H9 (cell line): ENCODE measurements at regions not wholly inside any gene's neighbourhood (a gene's known extent, or its start where the extent isn't known, plus 50 kb on each side); places are given as distances from the start of the nearest gene placed in this dataset.

ENCODE experiments used
- DNase-seq: peaks from one replicate; pipeline ENCODE4 v3.0.0-alpha.2; 2017
- H2AFZ ChIP-seq: one replicate; pipeline ENCODE4 v1.6.1; 2013; ENCODE audit warnings: mild to moderate bottlenecking, low read length, control low read depth, moderate library complexity
- H2AK5ac ChIP-seq: 2 replicates; pipeline ENCODE4 v1.6.1; 2013; ENCODE audit warnings: low read length, control low read depth, mixed read lengths; ENCODE audit not compliant: insufficient read length
- H2BK120ac ChIP-seq: one replicate; pipeline ENCODE4 v1.6.1; 2013; ENCODE audit warnings: low read depth, mild to moderate bottlenecking, low read length, control low read depth, inconsistent platforms; ENCODE audit not compliant: poor library complexity, severe bottlenecking
- H2BK12ac ChIP-seq: 2 replicates; pipeline ENCODE4 v1.6.1; 2013; ENCODE audit warnings: low read length, control low read depth, mixed read lengths, low read depth; ENCODE audit not compliant: insufficient read length
- H2BK15ac ChIP-seq: 2 replicates; pipeline ENCODE4 v1.6.1; 2013; ENCODE audit warnings: low read depth, low read length, control low read depth
- H2BK20ac ChIP-seq: one replicate; pipeline ENCODE4 v1.6.1; 2013; ENCODE audit warnings: low read depth, mild to moderate bottlenecking, low read length, control low read depth, inconsistent platforms; ENCODE audit not compliant: poor library complexity, severe bottlenecking
- H2BK5ac ChIP-seq: 2 replicates; pipeline ENCODE4 v1.6.1; 2013; ENCODE audit warnings: low read length, control low read depth, mixed read lengths; ENCODE audit not compliant: insufficient read length
- H3K14ac ChIP-seq: 2 replicates; pipeline ENCODE4 v1.6.1; 2013; ENCODE audit warnings: low read length, control low read depth; ENCODE audit not compliant: insufficient read depth
- H3K18ac ChIP-seq: 2 replicates; pipeline ENCODE4 v1.6.1; 2013; ENCODE audit warnings: low read depth, mild to moderate bottlenecking, mixed read lengths, low read length, control low read depth; ENCODE audit not compliant: insufficient read length
- H3K23ac ChIP-seq: 2 replicates; pipeline ENCODE4 v1.6.1; 2013; ENCODE audit warnings: low read length, control low read depth, mixed read lengths, low read depth; ENCODE audit not compliant: insufficient read length
- H3K23me2 ChIP-seq: 2 replicates; pipeline ENCODE4 v1.6.1; 2013; ENCODE audit warnings: low read depth, mild to moderate bottlenecking, mixed read lengths, low read length, control low read depth; ENCODE audit not compliant: insufficient read length, poor library complexity, severe bottlenecking
- H3K27ac ChIP-seq: 2 replicates; pipeline ENCODE4 v1.5.1; 2013; ENCODE audit warnings: low read length, control low read depth, mixed read lengths, low read depth; ENCODE audit not compliant: insufficient read length
- H3K27me3 ChIP-seq: 2 replicates; pipeline ENCODE4 v1.6.1; 2013; ENCODE audit warnings: low read length, control low read depth, inconsistent platforms; ENCODE audit not compliant: insufficient read depth
- H3K4ac ChIP-seq: 2 replicates; pipeline ENCODE4 v1.6.1; 2013; ENCODE audit warnings: low read depth, mild to moderate bottlenecking, control low read depth, inconsistent platforms, low read length, moderate library complexity
- H3K4me1 ChIP-seq: 2 replicates; pipeline ENCODE4 v1.6.1; 2013; ENCODE audit warnings: low read length, control low read depth, inconsistent platforms; ENCODE audit not compliant: insufficient read depth
- H3K4me2 ChIP-seq: 2 replicates; pipeline ENCODE4 v1.6.1; 2013; ENCODE audit warnings: low read length, control low read depth, mixed read lengths; ENCODE audit not compliant: insufficient read length, insufficient read depth
- H3K56ac ChIP-seq: 2 replicates; pipeline ENCODE4 v1.6.1; 2013; ENCODE audit warnings: low read depth, mild to moderate bottlenecking, mixed read lengths, low read length, control low read depth; ENCODE audit not compliant: insufficient read length
- H3K79me1 ChIP-seq: 2 replicates; pipeline ENCODE4 v1.6.1; 2013; ENCODE audit warnings: low read depth, mild to moderate bottlenecking, moderate library complexity, low read length, control low read depth, inconsistent platforms; ENCODE audit not compliant: insufficient read depth, poor library complexity, severe bottlenecking
- H3K79me2 ChIP-seq: 2 replicates; pipeline ENCODE4 v1.6.1; 2013; ENCODE audit warnings: low read length, control low read depth, inconsistent platforms; ENCODE audit not compliant: insufficient read depth
- H3K9ac ChIP-seq: 2 replicates; pipeline ENCODE4 v1.6.1; 2013; ENCODE audit warnings: low read length, control low read depth, mixed read lengths; ENCODE audit not compliant: insufficient read length; ENCODE audit errors: extremely low read depth
- H3K9me3 ChIP-seq: one replicate; pipeline ENCODE4 v1.6.1; 2013; ENCODE audit warnings: low read depth, low read length, inconsistent platforms; ENCODE audit not compliant: control insufficient read depth
- H3T11ph ChIP-seq: one replicate; pipeline ENCODE4 v1.6.1; 2013; ENCODE audit warnings: mild to moderate bottlenecking, low read length, control low read depth, inconsistent platforms
- H4K20me1 ChIP-seq: one replicate; pipeline ENCODE4 v1.6.1; 2013; ENCODE audit not compliant: control insufficient read depth, insufficient read length, insufficient read depth
- H4K5ac ChIP-seq: 2 replicates; pipeline ENCODE4 v1.6.1; 2013; ENCODE audit warnings: low read depth, mild to moderate bottlenecking, mixed read lengths, low read length, control low read depth; ENCODE audit not compliant: insufficient read length
- H4K8ac ChIP-seq: replicated peaks from 2 replicates; pipeline ENCODE4 v1.6.1; 2013; ENCODE audit warnings: low read length, control low read depth, mixed read lengths, low read depth; ENCODE audit not compliant: insufficient read length
- H4K91ac ChIP-seq: 2 replicates; pipeline ENCODE4 v1.6.1; 2013; ENCODE audit warnings: low read depth, mild to moderate bottlenecking, moderate library complexity, mixed read lengths, low read length, control low read depth; ENCODE audit not compliant: insufficient read length
- H3K27ac Mint-ChIP-seq, 3 experiments: 2 replicates in 2 of 3; 3 replicates in 1 of 3; pipeline ENCODE4 v1.8.0; 2020 to 2021; ENCODE audit warnings: mixed read lengths in 3 of 3, mild to moderate bottlenecking in 1 of 3, moderate library complexity in 1 of 3
- H3K27me3 Mint-ChIP-seq: 2 replicates; pipeline ENCODE4 v1.8.0; 2021; ENCODE audit warnings: low read depth, mild to moderate bottlenecking, moderate library complexity, mixed read lengths
- H3K36me3 Mint-ChIP-seq, 3 experiments: 2 replicates in 2 of 3; 3 replicates in 1 of 3; pipeline ENCODE4 v1.8.0; 2020 to 2021; ENCODE audit warnings: low read depth in 3 of 3, mixed read lengths in 3 of 3; ENCODE audit not compliant: insufficient read depth in 1 of 3
- H3K4me1 Mint-ChIP-seq, 2 experiments: 2 replicates each; pipeline ENCODE4 v1.8.0; 2020; ENCODE audit warnings: mixed read lengths in 2 of 2
- H3K4me3 Mint-ChIP-seq, 2 experiments: 2 replicates in 1 of 2; 3 replicates in 1 of 2; pipeline ENCODE4 v1.8.0; 2020 to 2021; ENCODE audit warnings: mild to moderate bottlenecking in 2 of 2, mixed read lengths in 2 of 2, moderate library complexity in 1 of 2
- H3K9me3 Mint-ChIP-seq, 2 experiments: 2 replicates in 1 of 2; 3 replicates in 1 of 2; pipeline ENCODE4 v1.8.0; 2020; ENCODE audit warnings: mild to moderate bottlenecking in 2 of 2, mixed read lengths in 2 of 2, moderate library complexity in 1 of 2
- TF ChIP-seq, protein P1 (sequence below): fragments of 200-600 bp; sonication (generic); conservative IDR thresholded peaks from 3 replicates; pipeline ENCODE4 v1.8.0; 2021; ENCODE audit warnings: antibody characterized with exemption, mild to moderate bottlenecking

DNA sequence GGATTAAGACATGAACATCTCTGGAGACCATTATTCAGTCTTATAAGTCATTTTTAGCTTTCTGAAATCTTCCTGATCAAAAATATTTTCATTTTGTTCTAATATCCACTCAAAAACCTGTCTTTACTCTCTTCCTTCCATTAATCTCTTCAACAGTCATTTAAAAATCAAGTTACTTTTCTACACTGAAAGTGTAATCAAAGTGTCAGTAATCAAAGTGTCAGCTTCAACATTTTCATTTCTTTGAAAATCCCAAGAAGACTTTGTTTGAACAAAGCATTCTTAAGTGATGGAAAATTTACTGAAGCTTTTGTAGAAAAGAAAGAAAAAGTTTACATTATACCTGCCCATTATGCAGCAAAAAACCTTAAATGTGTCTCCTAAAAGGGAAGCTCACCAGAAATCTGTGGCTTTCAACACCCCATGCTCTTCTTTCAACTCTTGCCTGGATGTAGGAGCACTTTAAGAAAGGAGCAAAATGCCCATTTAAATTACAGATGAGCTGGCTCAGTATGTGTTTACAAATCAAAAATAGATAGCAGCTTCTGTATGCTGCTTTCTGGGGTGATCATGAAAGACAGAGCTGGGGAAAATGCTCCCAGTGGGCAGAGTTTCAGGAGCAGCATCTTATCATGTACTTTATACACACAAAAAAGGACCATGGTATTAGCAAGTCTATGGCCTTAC, 260.8 kb upstream of the NCAM2 start:
- TF ChIP-seq, protein P1, sequence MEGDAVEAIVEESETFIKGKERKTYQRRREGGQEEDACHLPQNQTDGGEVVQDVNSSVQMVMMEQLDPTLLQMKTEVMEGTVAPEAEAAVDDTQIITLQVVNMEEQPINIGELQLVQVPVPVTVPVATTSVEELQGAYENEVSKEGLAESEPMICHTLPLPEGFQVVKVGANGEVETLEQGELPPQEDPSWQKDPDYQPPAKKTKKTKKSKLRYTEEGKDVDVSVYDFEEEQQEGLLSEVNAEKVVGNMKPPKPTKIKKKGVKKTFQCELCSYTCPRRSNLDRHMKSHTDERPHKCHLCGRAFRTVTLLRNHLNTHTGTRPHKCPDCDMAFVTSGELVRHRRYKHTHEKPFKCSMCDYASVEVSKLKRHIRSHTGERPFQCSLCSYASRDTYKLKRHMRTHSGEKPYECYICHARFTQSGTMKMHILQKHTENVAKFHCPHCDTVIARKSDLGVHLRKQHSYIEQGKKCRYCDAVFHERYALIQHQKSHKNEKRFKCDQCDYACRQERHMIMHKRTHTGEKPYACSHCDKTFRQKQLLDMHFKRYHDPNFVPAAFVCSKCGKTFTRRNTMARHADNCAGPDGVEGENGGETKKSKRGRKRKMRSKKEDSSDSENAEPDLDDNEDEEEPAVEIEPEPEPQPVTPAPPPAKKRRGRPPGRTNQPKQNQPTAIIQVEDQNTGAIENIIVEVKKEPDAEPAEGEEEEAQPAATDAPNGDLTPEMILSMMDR: no peak
- Histone ChIP-seq H3K4me1 (no peaks in the 10 kb centered on the region), H3K27me3 (no peaks in the 10 kb centered on the region), H2BK5ac (no peak overlapping the region), H3K9ac (no peak overlapping the region), H2AK5ac (no peak overlapping the region), H3K18ac (no peak overlapping the region), H3K27ac (no peak overlapping the region), H4K20me1 (no peaks in the 10 kb centered on the region), H3K79me2 (no peaks in the 10 kb centered on the region), H3K56ac (no peak overlapping the region), H2BK15ac (no peak overlapping the region), H3K23ac (no peak overlapping the region), H3T11ph (no peak overlapping the region), H4K8ac (no peak overlapping the region), H3K4ac (no peak overlapping the region), H4K91ac (no peak overlapping the region), H3K4me2 (no peak overlapping the region), H2AFZ (no peak overlapping the region), H3K23me2 (no peaks in the 10 kb centered on the region), H3K9me3 (no peaks in the 10 kb centered on the region), H4K5ac (no peak overlapping the region), H2BK120ac (no peak overlapping the region), H3K79me1 (no peaks in the 10 kb centered on the region), H3K14ac (no peak overlapping the region), H2BK12ac (no peak overlapping the region), H2BK20ac (no peak overlapping the region)
- Mint-ChIP-seq H3K4me1 (peaks cover 26 to 30% of the 10 kb centered on the region in 2 experiments), H3K36me3 (peaks cover 0 to 17% (median 3%) of the 10 kb centered on the region in 3 experiments; a peak in 4 of 7 replicates), H3K4me3 (no peak overlapping the region), H3K27ac (peak overlapping the region in 1 of 3 experiments; percentile 33; a peak in 1 of 7 replicates), H3K27me3 (no peaks in the 10 kb centered on the region), H3K9me3 (peaks cover 3 to 6% of the 10 kb centered on the region in 2 experiments; a peak in 4 of 5 replicates)
- no peak for DNase-seq
